ENCODE measurements at regions not wholly inside any gene's neighbourhood (a gene's known extent, or its start where the extent isn't known, plus 50 kb on each side); places are given as distances from the start of the nearest gene placed in this dataset.

GRCh38 chr4:129899849-129900248 lies 803.9 kb downstream of the C4orf33 start:
- Histone ChIP-seq H3K36me3 (ENCODE audit: control insufficient read depth in 1 of 2, insufficient read depth in 2 of 2, low read length in 2 of 2) (no peaks in the 10 kb centered on the region), H3K9ac (ENCODE audit: low read length) (no peak overlapping the region), H3K27ac (ENCODE audit: low read depth, low read length) (no peak overlapping the region), H3K79me1 (ENCODE audit: low read length) (no peaks in the 10 kb centered on the region), H4K8ac (ENCODE audit: low read depth, low read length) (no peak overlapping the region), H2AK5ac (ENCODE audit: low read length) (no peak overlapping the region), H3K18ac (ENCODE audit: low read length) (no peak overlapping the region), H3K4me3 (ENCODE audit: low read depth, low read length) (no peak overlapping the region), H3K27me3 (ENCODE audit: insufficient read depth, low read length) (no peaks in the 10 kb centered on the region), H2AFZ (ENCODE audit: insufficient read depth, low read length, poor library complexity) (no peak overlapping the region), H2BK120ac (ENCODE audit: insufficient read depth, low read length, poor library complexity) (no peak overlapping the region), H3K4me1 (ENCODE audit: control insufficient read depth in 1 of 2, insufficient read depth in 2 of 2, low read length in 2 of 2) (no peaks in the 10 kb centered on the region), H2BK12ac (ENCODE audit: low read length) (no peak overlapping the region), H3K79me2 (ENCODE audit: control insufficient read depth, insufficient read depth, low read length, poor library complexity) (no peaks in the 10 kb centered on the region), H3K4me2 (ENCODE audit: low read length) (no peak overlapping the region), H4K12ac (ENCODE audit: low read depth, low read length) (no peak overlapping the region), H4K91ac (ENCODE audit: low read depth, low read length) (no peak overlapping the region), H3K14ac (ENCODE audit: low read length) (no peak overlapping the region), H3K9me3 (ENCODE audit: insufficient read depth, low read depth, low read length) (no peaks in the 10 kb centered on the region), H2BK5ac (ENCODE audit: low read depth, low read length, poor library complexity) (no peak overlapping the region), H3K23ac (ENCODE audit: low read length) (no peak overlapping the region), H3K4ac (ENCODE audit: low read depth, low read length) (no peak overlapping the region)
- no CpG with 5 or more reads among the region's 3 CpGs for WGBS (ENCODE audit: extremely low coverage, insufficient coverage, insufficient read length)
- DNase-seq: no peak

DNA sequence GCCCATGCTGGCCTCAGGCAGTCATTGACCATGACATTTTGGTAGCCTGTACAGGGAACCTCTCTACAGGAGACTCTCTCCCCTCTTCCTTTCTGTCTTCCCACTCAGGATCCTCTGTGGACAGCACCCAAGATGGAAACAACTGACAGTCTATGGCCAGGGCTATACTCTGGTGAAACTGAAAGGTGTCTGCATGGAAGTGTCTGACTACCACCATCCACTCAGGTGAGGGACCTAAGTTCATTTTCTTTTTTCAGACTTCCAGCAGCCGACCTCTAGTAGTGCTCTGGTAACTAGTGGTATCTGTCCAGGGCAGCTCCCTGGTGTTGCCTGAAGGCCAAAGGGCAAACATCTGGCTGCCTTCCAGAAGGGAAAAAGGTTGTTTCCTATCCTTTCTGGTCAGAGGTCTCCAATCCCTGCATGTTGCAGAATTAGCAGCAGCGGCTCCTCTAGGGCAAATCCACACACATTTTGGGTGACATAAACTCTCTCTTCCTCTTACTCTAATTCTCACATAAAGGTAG lies 804.5 kb downstream of the C4orf33 start:
- no peak for DNase-seq
- Histone ChIP-seq H3K9me3 (ENCODE audit: insufficient read depth, low read depth, low read length) (no peaks in the 10 kb centered on the region), H3K23ac (ENCODE audit: low read length) (no peak overlapping the region), H2AK5ac (ENCODE audit: low read length) (no peak overlapping the region), H3K4me3 (ENCODE audit: low read depth, low read length) (no peak overlapping the region), H3K14ac (ENCODE audit: low read length) (no peak overlapping the region), H2BK12ac (ENCODE audit: low read length) (no peak overlapping the region), H3K79me1 (ENCODE audit: low read length) (no peaks in the 10 kb centered on the region), H3K27ac (ENCODE audit: low read depth, low read length) (no peak overlapping the region), H3K36me3 (ENCODE audit: control insufficient read depth in 1 of 2, insufficient read depth in 2 of 2, low read length in 2 of 2) (no peaks in the 10 kb centered on the region), H2BK5ac (ENCODE audit: low read depth, low read length, poor library complexity) (no peak overlapping the region), H3K27me3 (ENCODE audit: insufficient read depth, low read length) (no peaks in the 10 kb centered on the region), H3K18ac (ENCODE audit: low read length) (no peak overlapping the region), H3K4me1 (ENCODE audit: control insufficient read depth in 1 of 2, insufficient read depth in 2 of 2, low read length in 2 of 2) (no peaks in the 10 kb centered on the region), H4K8ac (ENCODE audit: low read depth, low read length) (no peak overlapping the region), H3K9ac (ENCODE audit: low read length) (no peak overlapping the region), H3K4me2 (ENCODE audit: low read length) (no peak overlapping the region), H2AFZ (ENCODE audit: insufficient read depth, low read length, poor library complexity) (no peak overlapping the region), H4K12ac (ENCODE audit: low read depth, low read length) (no peak overlapping the region), H2BK120ac (ENCODE audit: insufficient read depth, low read length, poor library complexity) (no peak overlapping the region), H3K4ac (ENCODE audit: low read depth, low read length) (no peak overlapping the region), H4K91ac (ENCODE audit: low read depth, low read length) (no peak overlapping the region), H3K79me2 (ENCODE audit: control insufficient read depth, insufficient read depth, low read length, poor library complexity) (no peaks in the 10 kb centered on the region)
- WGBS (ENCODE audit: extremely low coverage, insufficient coverage, insufficient read length): no CpG with 5 or more reads among the region's 2 CpGs

- Histone ChIP-seq H4K91ac (ENCODE audit: low read depth, low read length) (no peak overlapping the region), H2BK5ac (ENCODE audit: low read depth, low read length, poor library complexity) (no peak overlapping the region), H3K27ac (ENCODE audit: low read depth, low read length) (no peak overlapping the region), H3K4me1 (ENCODE audit: control insufficient read depth in 1 of 2, insufficient read depth in 2 of 2, low read length in 2 of 2) (no peaks in the 10 kb centered on the region), H3K14ac (ENCODE audit: low read length) (no peak overlapping the region), H3K18ac (ENCODE audit: low read length) (no peak overlapping the region), H2BK120ac (ENCODE audit: insufficient read depth, low read length, poor library complexity) (no peak overlapping the region), H2BK12ac (ENCODE audit: low read length) (no peak overlapping the region), H3K79me1 (ENCODE audit: low read length) (no peaks in the 10 kb centered on the region), H3K36me3 (ENCODE audit: control insufficient read depth in 1 of 2, insufficient read depth in 2 of 2, low read length in 2 of 2) (no peaks in the 10 kb centered on the region), H3K27me3 (ENCODE audit: insufficient read depth, low read length) (no peaks in the 10 kb centered on the region), H2AFZ (ENCODE audit: insufficient read depth, low read length, poor library complexity) (no peak overlapping the region), H4K12ac (ENCODE audit: low read depth, low read length) (no peak overlapping the region), H3K23ac (ENCODE audit: low read length) (no peak overlapping the region), H2AK5ac (ENCODE audit: low read length) (no peak overlapping the region), H3K4me3 (ENCODE audit: low read depth, low read length) (no peak overlapping the region), H3K79me2 (ENCODE audit: control insufficient read depth, insufficient read depth, low read length, poor library complexity) (no peaks in the 10 kb centered on the region), H3K4ac (ENCODE audit: low read depth, low read length) (no peak overlapping the region), H3K9ac (ENCODE audit: low read length) (no peak overlapping the region), H3K9me3 (ENCODE audit: insufficient read depth, low read depth, low read length) (no peaks in the 10 kb centered on the region), H3K4me2 (ENCODE audit: low read length) (no peak overlapping the region), H4K8ac (ENCODE audit: low read depth, low read length) (no peak overlapping the region)
- no CpG with 5 or more reads among the region's 1 CpG for WGBS (ENCODE audit: extremely low coverage, insufficient coverage, insufficient read length)
- DNase-seq: no peak
Measured at GRCh38 chr4:129901205-129901604, 805.3 kb downstream of the C4orf33 start.

GRCh38 chr4:129903861-129904260 lies 807.9 kb downstream of the C4orf33 start:
- no peak overlapping the region for H4K91ac ChIP-seq (ENCODE audit: low read depth, low read length)
- no CpG with 5 or more reads among the region's 8 CpGs for WGBS (ENCODE audit: extremely low coverage, insufficient coverage, insufficient read length)
- H3K4ac ChIP-seq (ENCODE audit: low read depth, low read length): no peak overlapping the region

More at GRCh38 chr4:129903861-129904260, 807.9 kb downstream of the C4orf33 start:
- no peak overlapping the region for H2BK12ac ChIP-seq (ENCODE audit: low read length)
- H3K4me2 ChIP-seq (ENCODE audit: low read length): no peak overlapping the region
- DNase-seq: no peak
- H3K79me1 ChIP-seq (ENCODE audit: low read length): peaks cover 1% of the 10 kb centered on the region
- no peaks in the 10 kb centered on the region for H3K27me3 ChIP-seq (ENCODE audit: insufficient read depth, low read length)
- H3K18ac ChIP-seq (ENCODE audit: low read length): no peak overlapping the region
- no peak overlapping the region for H2BK120ac ChIP-seq (ENCODE audit: insufficient read depth, low read length, poor library complexity)
- H3K79me2 ChIP-seq (ENCODE audit: control insufficient read depth, insufficient read depth, low read length, poor library complexity): no peaks in the 10 kb centered on the region
- no peak overlapping the region for H3K9ac ChIP-seq (ENCODE audit: low read length)
- no peak overlapping the region for H3K23ac ChIP-seq (ENCODE audit: low read length)
- H3K14ac ChIP-seq (ENCODE audit: low read length): no peak overlapping the region
- H4K12ac ChIP-seq (ENCODE audit: low read depth, low read length): no peak overlapping the region
- no peak overlapping the region for H4K8ac ChIP-seq (ENCODE audit: low read depth, low read length)
- H3K9me3 ChIP-seq (ENCODE audit: insufficient read depth, low read depth, low read length): no peaks in the 10 kb centered on the region
- no peak overlapping the region for H3K4me3 ChIP-seq (ENCODE audit: low read depth, low read length)
- no peak overlapping the region for H3K27ac ChIP-seq (ENCODE audit: low read depth, low read length)
- H3K4me1 ChIP-seq (ENCODE audit: control insufficient read depth in 1 of 2, insufficient read depth in 2 of 2, low read length in 2 of 2): peaks cover 0 to 5% of the 10 kb centered on the region in 2 experiments
- no peak overlapping the region for H2BK5ac ChIP-seq (ENCODE audit: low read depth, low read length, poor library complexity)
- no peak overlapping the region for H2AK5ac ChIP-seq (ENCODE audit: low read length)
- no peak overlapping the region for H2AFZ ChIP-seq (ENCODE audit: insufficient read depth, low read length, poor library complexity)
- H3K36me3 ChIP-seq (ENCODE audit: control insufficient read depth in 1 of 2, insufficient read depth in 2 of 2, low read length in 2 of 2): no peaks in the 10 kb centered on the region
